ENCODE measurements at regions not wholly inside any gene's neighbourhood (a gene's known extent, or its start where the extent isn't known, plus 50 kb on each side); places are given as distances from the start of the nearest gene placed in this dataset.

GRCh38 chr9:96087669-96088299 is 212.3 kb downstream of the ERCC6L2 start:
- DNase-seq (ENCODE audit: low read depth in 2 of 2) = no peak

- no peak for DNase-seq (ENCODE audit: low read depth in 2 of 2)
These were observed 211.6 kb downstream of the ERCC6L2 start for GRCh38 chr9:96086936-96087571.

- no peak for DNase-seq (ENCODE audit: low read depth in 2 of 2)
These were observed 210.1 kb downstream of the ERCC6L2 start for GRCh38 chr9:96085491-96086143.

DNA sequence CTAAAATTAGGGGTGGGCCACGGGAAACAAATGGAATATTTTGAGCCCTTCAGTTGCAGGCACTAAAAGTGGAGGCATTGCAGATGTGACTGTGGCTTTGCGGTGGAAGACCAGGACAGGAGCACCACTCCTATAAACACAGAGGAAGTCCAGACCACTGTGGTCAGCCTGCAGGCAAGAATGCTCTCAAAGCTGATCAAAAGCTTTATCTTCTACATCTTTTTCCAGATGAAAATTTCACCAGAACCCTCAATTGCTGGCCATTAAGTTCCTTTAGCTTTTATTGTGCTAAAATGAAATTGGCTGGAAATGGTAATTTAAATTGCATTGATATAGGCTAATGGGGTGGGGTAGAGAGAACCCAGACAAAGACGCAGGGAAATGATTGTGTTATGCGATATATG is 208.8 kb downstream of the ERCC6L2 start:
- no peak for DNase-seq (ENCODE audit: low read depth in 2 of 2)

DNA sequence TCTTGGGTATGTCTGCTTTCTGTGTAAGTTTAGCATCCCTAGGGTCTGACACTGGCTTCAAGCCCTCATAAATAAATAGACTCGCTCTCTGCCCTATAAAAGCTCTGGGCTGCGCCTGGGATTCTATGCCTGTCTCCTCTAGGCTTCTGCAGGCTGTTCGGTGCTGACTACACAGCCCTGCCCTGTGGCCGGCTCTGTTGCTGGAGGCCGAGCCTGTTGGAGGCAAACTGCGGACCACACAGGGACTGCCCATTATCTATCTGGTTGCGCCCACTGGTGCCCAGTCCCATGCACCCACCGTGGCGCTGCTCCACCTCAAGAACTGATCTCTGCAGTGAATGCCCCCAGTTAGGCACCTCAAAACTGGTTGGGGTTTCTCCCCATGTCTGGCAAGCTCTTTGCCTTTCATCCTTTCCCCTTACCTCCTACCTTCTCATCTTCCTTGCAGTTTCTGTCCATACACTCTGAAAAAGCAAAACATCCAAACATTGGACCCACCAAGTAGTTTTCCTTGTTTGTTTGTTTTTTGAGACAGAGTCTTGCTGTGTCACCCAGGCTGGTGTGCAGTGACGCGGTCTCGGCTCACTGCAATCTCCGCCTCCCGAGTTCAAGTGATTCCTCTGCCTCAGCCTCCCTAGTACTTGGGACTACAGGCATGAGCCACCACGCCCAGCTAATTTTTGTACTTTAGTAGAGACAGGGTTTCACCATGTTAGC is 207.2 kb downstream of the ERCC6L2 start:
- DNase-seq (ENCODE audit: low read depth in 2 of 2) = no peak

DNA sequence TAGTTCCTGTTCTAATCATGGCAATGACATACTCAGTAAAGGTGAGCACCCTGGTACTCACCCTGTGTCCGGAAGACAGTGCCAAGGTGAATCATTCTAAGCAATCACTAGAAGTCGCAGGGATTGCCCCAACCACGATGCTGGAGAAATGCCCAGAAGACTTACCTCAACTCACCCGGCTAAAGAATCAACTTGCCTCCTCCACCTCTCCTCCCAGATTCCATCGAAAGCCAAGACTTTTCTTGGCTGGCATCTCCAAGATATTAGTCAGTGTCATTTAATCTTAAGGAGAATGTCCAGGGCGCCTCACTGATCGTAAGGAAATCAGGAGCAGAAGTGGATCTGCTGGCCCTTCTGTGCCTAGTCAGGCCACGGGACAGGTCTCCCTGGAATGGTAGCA is 204.9 kb downstream of the ERCC6L2 start:
- no peak for DNase-seq (ENCODE audit: low read depth in 2 of 2)

DNA sequence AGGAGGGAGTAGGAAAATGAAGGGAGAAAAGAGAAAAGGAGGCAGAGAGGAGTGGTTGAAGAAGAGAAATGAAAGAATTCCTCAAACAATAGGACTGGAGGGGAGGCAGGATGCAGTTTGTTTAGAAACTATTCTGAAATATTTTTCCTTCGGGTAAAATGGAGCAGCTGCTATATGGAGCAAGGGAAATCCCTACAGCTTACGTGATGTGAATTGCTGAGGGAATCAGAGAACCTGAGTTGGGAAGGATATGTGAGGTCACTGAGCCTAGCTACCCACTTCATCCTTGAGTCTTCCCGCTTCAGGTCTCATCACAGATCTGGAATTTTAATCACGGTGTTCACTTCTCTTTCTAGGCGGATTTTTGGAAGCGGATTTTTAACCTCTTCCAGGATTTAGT is 204.3 kb downstream of the ERCC6L2 start:
- no peak for DNase-seq (ENCODE audit: low read depth in 2 of 2)

GRCh38 chr9:96078897-96079490 is 203.5 kb downstream of the ERCC6L2 start:
- no peak for DNase-seq (ENCODE audit: low read depth in 2 of 2)

GRCh38 chr9:96075757-96076156 is 200.3 kb downstream of the ERCC6L2 start:
- DNase-seq (ENCODE audit: low read depth in 2 of 2) = no peak

GRCh38 chr9:96075111-96075510 is 199.6 kb downstream of the ERCC6L2 start:
- DNase-seq (ENCODE audit: low read depth in 2 of 2) = no peak

DNA sequence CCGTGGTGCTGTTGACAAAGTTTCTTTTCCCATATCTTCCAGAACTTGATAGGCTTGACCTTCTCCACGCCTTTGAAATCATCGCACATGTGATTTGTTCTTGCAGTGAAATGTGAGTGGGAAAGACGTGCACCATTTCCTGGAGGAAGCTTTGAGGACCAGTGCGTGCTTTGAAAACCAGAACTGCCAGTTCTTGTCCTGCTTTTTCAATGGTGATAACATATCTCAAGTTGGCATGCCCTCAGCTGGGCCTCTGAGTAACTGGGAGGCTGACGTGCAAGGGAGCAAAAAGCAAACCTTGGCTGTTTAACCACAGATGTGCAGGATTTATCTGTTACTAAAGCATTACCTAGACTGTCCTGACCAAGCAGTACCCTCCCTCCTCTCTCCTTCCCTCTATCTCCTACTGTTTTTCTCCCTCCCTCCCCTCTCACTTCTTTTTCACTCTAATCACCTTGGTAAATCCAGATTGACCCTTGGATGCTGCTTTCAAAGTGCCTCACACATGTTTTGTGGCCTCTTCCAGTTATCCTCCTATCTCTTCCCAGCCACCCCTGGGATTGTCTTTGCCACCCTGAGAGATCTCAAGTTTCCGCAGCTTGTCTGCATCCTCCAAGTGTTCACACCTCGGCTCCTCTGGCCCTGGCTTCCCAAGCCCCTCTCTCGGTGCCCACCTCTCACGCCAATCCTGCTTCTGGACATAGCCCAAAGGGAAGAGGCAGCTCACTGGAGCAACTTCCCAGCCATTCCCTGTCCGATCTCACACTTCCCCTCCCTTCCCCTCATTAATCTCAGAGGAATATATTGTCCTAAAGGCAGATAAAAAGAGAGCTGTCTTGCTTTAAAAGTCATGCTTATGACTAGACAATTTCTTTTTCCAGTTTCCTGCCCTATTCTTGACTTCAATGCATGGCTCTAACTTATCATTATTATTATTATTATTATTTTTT is 198.3 kb downstream of the ERCC6L2 start:
- DNase-seq (ENCODE audit: low read depth in 2 of 2) = no peak

DNA sequence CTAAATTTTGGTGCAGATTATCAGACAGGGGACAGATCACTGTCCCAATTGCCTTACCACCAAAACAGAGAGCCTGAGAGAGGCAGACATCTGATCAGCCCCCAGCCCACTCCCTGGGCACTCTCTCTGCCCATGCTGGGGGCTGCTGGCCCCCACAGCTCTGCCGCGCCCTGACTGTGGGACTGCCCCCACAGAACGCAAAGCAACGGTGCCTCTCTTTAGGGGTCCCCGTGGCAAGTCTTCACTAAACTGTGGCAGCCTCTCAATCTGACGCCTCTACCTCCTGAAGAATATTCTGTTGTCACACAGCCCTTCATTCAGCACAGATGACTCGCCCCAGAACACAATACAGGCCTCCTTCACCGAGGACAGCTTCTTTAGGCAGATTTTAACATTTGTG is 197.4 kb downstream of the ERCC6L2 start:
- no peak for DNase-seq (ENCODE audit: low read depth in 2 of 2)

GRCh38 chr9:96071815-96072124 is 196.3 kb downstream of the ERCC6L2 start:
- DNase-seq (ENCODE audit: low read depth in 2 of 2) = no peak

DNA sequence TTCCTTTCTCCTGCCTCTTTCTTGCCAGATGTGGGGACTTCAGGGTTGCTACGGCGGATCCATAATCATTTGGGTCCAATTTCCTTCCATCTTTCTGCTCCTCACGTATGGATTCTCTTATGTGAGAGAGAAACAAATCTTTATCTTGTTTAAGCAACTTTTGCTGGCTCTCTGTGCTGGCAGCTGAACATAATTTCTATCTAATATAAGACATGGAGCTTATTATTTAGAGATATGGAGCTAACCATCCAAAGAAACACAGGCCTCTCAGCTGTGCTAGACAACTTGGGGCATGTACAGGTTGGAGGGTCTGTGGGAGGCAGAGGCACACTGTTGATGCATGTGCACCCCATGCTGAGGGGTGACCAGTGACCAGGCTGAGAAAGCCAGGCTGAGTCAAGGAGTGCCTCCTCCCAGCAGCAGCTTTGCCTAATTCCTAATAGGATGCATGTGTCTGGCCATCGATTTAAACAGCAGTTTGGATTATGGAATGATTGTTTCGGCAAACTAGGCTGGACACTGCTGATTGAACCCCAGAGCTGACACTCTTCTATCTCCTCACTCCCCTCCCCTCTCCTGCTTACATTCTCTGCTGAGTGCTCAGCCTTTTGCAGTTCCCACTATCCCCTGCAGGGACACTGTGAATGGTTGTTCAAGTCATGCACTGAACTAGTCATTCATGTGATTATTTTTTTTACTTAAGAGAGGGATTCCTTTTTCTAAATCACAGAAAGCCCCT is 195.8 kb downstream of the ERCC6L2 start:
- DNase-seq (ENCODE audit: low read depth in 2 of 2) = peak in 1 of 2 donors; percentile 7

DNA sequence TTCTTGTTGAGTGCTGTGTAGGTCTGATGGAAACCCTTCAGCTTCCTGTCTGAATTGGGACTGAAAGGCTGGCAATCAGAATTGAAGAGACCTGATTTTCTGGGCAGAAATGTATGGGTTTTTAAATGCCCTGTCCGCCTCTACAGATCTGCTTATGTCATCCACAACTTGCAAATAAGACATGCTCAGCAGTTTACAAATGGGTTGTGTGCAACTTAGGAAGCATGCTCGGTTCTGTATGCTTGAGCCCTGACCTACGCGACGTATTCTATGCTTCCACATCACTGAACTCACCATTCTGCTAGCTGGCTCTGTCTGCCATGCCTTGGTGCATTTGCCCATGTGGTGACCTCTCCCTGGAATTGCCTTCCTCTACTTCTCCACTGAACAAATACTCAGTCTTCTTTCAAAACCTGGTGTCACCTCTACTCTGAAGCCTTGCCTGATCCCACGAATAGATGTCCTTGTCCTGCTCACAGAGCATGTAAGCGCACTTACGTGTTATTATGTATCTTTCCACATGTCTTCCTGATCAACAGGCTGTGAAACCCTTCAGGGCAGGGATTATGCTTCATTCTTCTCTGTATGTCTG is 194.2 kb downstream of the ERCC6L2 start:
- DNase-seq (ENCODE audit: low read depth in 2 of 2) = no peak

- no peak for DNase-seq (ENCODE audit: low read depth in 2 of 2)
These were observed 193.0 kb downstream of the ERCC6L2 start for GRCh38 chr9:96068511-96068910.

DNA sequence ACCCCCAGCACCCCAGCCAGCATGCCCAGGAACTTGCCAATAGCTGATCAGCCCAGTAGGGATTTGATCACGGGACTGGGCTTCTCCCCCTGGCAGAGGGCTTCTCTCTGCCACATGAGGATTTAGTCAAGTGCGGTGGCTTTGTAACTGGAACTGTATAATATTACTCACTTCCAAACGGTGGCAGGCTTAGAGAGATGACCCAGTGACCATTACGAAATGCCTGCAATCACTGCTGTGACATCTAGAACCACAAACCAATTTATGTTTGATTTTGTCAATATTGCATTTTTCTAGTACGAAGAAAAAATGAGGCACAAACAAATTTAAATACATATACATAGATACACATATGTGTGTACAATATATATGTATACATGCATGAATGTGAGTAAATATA is 192.1 kb downstream of the ERCC6L2 start:
- no peak for DNase-seq (ENCODE audit: low read depth in 2 of 2)

DNA sequence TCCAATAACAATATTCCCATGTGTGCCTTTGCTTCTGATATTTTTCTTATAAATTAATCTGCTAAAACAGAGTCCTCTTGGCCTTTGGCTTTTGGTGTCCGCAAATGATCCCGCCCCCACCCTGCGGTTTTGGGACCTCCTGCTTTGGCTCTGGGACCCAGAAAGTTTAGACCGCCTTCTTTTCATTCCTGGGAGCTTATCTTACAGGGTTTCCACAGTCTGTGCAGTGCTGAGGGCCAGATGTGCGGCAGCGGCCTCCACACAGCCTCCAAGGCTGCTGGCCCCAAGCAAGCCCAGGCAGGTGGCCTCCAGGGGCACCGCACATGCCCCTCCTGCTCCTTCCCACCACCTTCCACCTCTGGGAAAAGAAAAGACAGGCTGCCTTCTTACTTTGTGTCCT is 191.5 kb downstream of the ERCC6L2 start:
- DNase-seq (ENCODE audit: low read depth in 2 of 2) = no peak

GRCh38 chr9:96065482-96066251 is 190.2 kb downstream of the ERCC6L2 start:
- no peak for DNase-seq (ENCODE audit: low read depth in 2 of 2)
